Colonic mucosa (tissue), 4 donors: ENCODE measurements at regions not wholly inside any gene's neighbourhood (a gene's known extent, or its start where the extent isn't known, plus 50 kb on each side); places are given as distances from the start of the nearest gene placed in this dataset.

ENCODE experiments used
- DNase-seq: peaks from one replicate; pipeline ENCODE4 v3.0.0-alpha.2; 2020
- H3K27ac ChIP-seq: fragments of 200-600 bp; one replicate; pipeline ENCODE4 v1.8.0; 2021
- H3K27me3 ChIP-seq: fragments of 200-600 bp; one replicate; pipeline ENCODE4 v1.8.0; 2021
- H3K36me3 ChIP-seq: fragments of 200-600 bp; one replicate; pipeline ENCODE4 v1.8.0; 2021
- H3K4me1 ChIP-seq: fragments of 200-600 bp; one replicate; pipeline ENCODE4 v1.8.0; 2021; ENCODE audit warnings: mild to moderate bottlenecking
- H3K4me3 ChIP-seq: fragments of 200-600 bp; one replicate; pipeline ENCODE4 v1.8.0; 2021
- H3K9ac ChIP-seq, 2 donors: one replicate each; pipeline ENCODE4 v1.7.0; 2013; ENCODE audit warnings: control low read depth in 2 of 2, low read depth in 2 of 2, low read length in 2 of 2
- H3K9me3 ChIP-seq: fragments of 200-600 bp; one replicate; pipeline ENCODE4 v1.8.0; 2021
- intact Hi-C: fragments of 100-400 bp; cut with DNase I; formaldehyde crosslinking; loops from one replicate; pipeline ENCODE4 v1.14.1; 2022
- TF ChIP-seq, protein P1 (sequence below): fragments of 200-600 bp; IDR thresholded peaks from one replicate; pipeline ENCODE4 v1.8.0; 2022; ENCODE audit warnings: antibody characterized with exemption, mild to moderate bottlenecking
- donor health status: healthy.
- donor health status: DM: no; HTN: no; CAD: no.
- donor health status: DM: no; HTN: no; CAD: no.

DNA sequence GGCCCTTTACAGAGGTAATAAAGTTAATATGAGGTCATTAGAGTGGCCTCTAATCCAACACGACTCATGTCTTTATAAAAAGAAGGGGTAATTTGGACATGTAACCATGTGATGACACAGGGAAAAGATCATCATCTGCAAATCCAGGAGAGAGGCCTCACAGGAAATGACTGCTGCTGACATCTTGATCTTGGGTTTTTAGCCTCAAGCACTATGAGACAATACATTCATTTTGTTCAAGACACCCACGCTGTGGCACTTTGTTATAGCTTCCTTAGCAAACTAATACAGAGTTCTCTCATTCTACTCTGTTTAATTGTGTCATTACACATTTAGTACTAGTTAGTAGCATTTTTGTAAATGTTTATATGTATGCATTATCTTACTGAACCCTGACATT, 64.0 kb upstream of the RUNX1 start:
- intact Hi-C loops = no loop called here
- DNase-seq = no peak
- TF ChIP-seq, protein P1, sequence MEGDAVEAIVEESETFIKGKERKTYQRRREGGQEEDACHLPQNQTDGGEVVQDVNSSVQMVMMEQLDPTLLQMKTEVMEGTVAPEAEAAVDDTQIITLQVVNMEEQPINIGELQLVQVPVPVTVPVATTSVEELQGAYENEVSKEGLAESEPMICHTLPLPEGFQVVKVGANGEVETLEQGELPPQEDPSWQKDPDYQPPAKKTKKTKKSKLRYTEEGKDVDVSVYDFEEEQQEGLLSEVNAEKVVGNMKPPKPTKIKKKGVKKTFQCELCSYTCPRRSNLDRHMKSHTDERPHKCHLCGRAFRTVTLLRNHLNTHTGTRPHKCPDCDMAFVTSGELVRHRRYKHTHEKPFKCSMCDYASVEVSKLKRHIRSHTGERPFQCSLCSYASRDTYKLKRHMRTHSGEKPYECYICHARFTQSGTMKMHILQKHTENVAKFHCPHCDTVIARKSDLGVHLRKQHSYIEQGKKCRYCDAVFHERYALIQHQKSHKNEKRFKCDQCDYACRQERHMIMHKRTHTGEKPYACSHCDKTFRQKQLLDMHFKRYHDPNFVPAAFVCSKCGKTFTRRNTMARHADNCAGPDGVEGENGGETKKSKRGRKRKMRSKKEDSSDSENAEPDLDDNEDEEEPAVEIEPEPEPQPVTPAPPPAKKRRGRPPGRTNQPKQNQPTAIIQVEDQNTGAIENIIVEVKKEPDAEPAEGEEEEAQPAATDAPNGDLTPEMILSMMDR = no peak
- H3K4me3 ChIP-seq = no peak overlapping the region
- H3K9me3 ChIP-seq = no peaks in the 10 kb centered on the region
- no peak overlapping the region for H3K27ac ChIP-seq
- no peak overlapping the region for H3K9ac ChIP-seq
- no peaks in the 10 kb centered on the region for H3K4me1 ChIP-seq
- H3K27me3 ChIP-seq = no peaks in the 10 kb centered on the region
- no peaks in the 10 kb centered on the region for H3K36me3 ChIP-seq

DNA sequence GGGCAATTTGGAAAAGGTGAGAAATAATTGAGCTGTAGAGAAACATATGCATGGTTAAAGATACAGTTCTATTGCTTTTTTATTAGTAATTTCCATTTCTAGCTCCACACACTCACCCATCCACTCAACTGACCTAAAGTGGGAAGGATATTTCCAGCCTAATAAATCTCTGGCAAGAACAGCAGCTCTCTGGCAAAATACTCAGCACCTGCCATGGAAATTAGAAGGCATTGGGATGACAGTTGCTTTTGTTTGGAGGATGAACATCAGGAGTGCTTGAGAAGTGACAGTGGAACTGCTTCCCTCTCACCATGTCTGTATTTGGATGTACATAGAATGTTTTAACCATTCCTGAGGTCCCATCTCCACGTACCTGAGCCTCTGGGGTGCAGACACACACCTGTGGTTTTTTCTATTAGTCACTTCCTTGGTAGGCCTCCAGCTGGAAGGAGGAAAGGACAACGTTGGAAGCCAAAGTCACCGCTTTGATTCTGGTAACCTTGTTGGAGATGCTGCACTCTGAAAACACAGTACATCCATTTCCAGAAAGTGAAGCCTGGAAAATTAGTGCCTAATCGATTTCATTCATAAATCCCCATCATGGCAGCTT, 62.3 kb upstream of the RUNX1 start:
- Histone ChIP-seq H3K27me3 (no peaks in the 10 kb centered on the region), H3K4me3 (no peak overlapping the region), H3K27ac (no peak overlapping the region), H3K9ac (no peak overlapping the region), H3K9me3 (no peaks in the 10 kb centered on the region), H3K36me3 (no peaks in the 10 kb centered on the region), H3K4me1 (no peaks in the 10 kb centered on the region)
- TF ChIP-seq, protein P1 = no peak
- intact Hi-C loops = no loop called here
- DNase-seq = no peak

DNA sequence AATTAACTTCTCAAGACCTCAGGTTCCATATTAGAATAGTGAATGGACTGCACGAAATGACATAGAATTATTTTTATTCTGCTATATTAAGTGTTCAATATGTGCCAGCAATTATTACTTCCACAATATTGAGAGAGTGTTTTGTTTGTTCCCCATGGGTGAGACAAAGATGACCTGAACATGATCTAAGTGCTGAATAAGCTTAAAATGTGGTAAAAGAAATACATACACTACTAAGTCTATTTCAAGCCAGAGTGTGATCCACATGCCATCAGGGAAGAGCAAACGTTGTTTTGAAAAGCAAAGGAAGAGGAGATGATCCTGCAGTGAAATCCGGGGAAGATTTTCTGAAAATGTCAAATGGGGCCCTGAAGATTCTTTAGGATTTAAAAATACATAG, 59.8 kb upstream of the RUNX1 start:
- H3K36me3 ChIP-seq = no peaks in the 10 kb centered on the region
- no peaks in the 10 kb centered on the region for H3K4me1 ChIP-seq
- TF ChIP-seq, protein P1 = no peak
- H3K9ac ChIP-seq = no peak overlapping the region
- no peaks in the 10 kb centered on the region for H3K27me3 ChIP-seq
- intact Hi-C loops = no loop called here
- no peak for DNase-seq
- no peak overlapping the region for H3K27ac ChIP-seq
- H3K9me3 ChIP-seq = no peaks in the 10 kb centered on the region
- H3K4me3 ChIP-seq = no peak overlapping the region

DNA sequence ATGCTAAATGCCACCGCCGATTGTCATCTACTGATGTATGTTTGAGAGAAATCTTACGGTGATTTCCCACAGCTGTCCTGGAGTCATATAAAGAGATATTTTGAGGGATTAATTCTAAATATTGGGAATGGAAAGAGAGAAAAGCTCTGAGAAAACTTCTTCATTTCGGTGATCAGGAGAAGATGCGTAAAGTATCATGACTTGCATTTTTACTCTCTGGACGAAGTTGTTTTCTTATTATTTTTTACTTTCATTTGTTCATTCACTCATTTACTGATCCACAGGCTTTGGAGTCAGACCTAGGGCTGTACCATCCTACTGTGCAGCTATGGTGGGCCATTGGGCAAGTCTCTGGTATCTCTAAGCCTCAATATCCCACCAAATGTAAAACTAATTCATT, 58.4 kb upstream of the RUNX1 start:
- TF ChIP-seq, protein P1 = no peak
- H3K27ac ChIP-seq = no peak overlapping the region
- intact Hi-C loops = no loop called here
- no peaks in the 10 kb centered on the region for H3K9me3 ChIP-seq
- DNase-seq = no peak
- no peaks in the 10 kb centered on the region for H3K27me3 ChIP-seq
- no peaks in the 10 kb centered on the region for H3K4me1 ChIP-seq
- no peaks in the 10 kb centered on the region for H3K36me3 ChIP-seq
- no peak overlapping the region for H3K4me3 ChIP-seq
- H3K9ac ChIP-seq = no peak overlapping the region

DNA sequence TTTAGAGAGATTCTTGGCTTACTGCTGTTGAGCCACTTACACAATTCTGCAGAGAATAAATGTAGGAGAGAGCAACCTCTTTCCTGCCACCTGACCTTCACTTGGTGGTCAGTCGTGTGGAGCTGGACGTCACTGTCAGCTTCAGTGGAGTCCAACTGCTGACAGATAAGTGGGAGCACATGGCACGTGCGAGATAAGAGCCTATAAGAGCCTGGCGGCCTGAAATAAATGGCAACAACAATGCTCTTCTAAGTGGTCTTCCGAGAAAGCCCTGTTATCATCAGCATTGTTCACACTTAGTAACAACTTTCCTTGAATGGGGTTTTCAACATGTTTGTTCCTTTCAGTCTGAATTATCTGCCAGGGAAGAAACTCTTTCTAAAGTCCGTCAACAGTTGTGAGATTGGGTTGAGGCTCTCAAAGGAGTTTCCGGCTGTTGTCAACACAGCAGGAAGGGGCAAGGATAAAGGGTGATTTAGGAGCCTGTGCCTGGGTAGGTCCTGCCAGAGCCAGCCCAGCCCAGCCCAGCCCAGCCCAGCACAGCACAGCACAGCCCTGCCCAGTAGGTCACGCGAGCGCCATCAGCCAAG, 57.2 kb upstream of the RUNX1 start:
- DNase-seq = no peak
- no peaks in the 10 kb centered on the region for H3K36me3 ChIP-seq
- intact Hi-C loops = no loop called here
- no peaks in the 10 kb centered on the region for H3K4me1 ChIP-seq
- no peaks in the 10 kb centered on the region for H3K9me3 ChIP-seq
- H3K27me3 ChIP-seq = no peaks in the 10 kb centered on the region
- TF ChIP-seq, protein P1 = no peak
- no peak overlapping the region for H3K4me3 ChIP-seq
- no peak overlapping the region for H3K9ac ChIP-seq
- H3K27ac ChIP-seq = no peak overlapping the region
